ENCODE measurements at regions not wholly inside any gene's neighbourhood (a gene's known extent, or its start where the extent isn't known, plus 50 kb on each side); places are given as distances from the start of the nearest gene placed in this dataset.

GRCh38 chr7:110609336-110609735, 481.6 kb upstream of the LRRN3 start:
- TF ChIP-seq CTCF (IDR thresholded peaks at IDR 0.05; ENCODE audit: low read length) (no peak), EZH2 (optimal IDR thresholded peaks at IDR 0.05; ENCODE audit: low read depth, low read length) (no peak), EZH2phosphoT487 (IDR thresholded peaks at IDR 0.05; ENCODE audit: low read length) (no peak)

Measured in MM.1S (cell line).